ENCODE measurements at regions not wholly inside any gene's neighbourhood (a gene's known extent, or its start where the extent isn't known, plus 50 kb on each side); places are given as distances from the start of the nearest gene placed in this dataset.

DNA sequence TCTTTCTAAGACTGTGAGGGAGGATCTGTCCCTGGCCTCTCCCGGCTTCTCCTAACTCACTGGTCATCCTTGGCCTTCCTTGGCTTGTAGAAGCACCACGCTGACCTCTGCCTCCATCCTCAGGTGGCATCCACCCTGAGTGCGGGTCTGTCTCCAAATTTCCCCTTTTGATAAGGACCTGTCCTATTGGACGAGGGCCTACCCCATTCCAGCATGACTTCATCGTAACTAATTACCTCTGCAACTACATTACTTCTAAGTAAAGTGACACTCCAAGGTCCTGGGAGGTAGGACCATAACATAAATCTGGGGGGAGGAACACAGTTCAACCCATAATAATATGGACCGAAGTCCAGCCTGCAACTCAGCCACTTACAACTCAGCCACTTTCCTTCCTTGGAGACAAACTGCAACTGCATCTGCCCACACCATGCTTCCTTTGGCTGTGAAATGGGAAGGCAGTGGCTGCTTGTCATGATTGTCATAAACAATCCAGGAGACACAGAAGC, 229.6 kb upstream of the DIO3 start:
- TF ChIP-seq GATA2 (IDR thresholded peaks at IDR 0.05; ENCODE audit: low read depth, low read length) (no peak), GATA3 (IDR thresholded peaks at IDR 0.05; ENCODE audit: low read depth, low read length) (no peak)
